MM.1S (cell line): ENCODE measurements at regions not wholly inside any gene's neighbourhood (a gene's known extent, or its start where the extent isn't known, plus 50 kb on each side); places are given as distances from the start of the nearest gene placed in this dataset.

Experiments
- EZH2 ChIP-seq: fragments of 300-600 bp; sonication (generic); optimal IDR thresholded peaks from 2 replicates; pipeline ENCODE3; 2017; ENCODE audit warnings: low read depth, mild to moderate bottlenecking, antibody characterized with exemption, low read length, mixed read lengths
- EZH2phosphoT487 ChIP-seq: fragments of 300-600 bp; sonication (generic); IDR thresholded peaks from 2 replicates; pipeline ENCODE4 v1.6.1; 2018; ENCODE audit warnings: antibody characterized with exemption, low read length
- TF ChIP-seq, protein P1 (sequence below): fragments of 300-600 bp; sonication (generic); IDR thresholded peaks from 2 replicates; pipeline ENCODE4 v1.5.1; 2016; ENCODE audit warnings: antibody characterized with exemption, low read length, mixed read lengths

DNA sequence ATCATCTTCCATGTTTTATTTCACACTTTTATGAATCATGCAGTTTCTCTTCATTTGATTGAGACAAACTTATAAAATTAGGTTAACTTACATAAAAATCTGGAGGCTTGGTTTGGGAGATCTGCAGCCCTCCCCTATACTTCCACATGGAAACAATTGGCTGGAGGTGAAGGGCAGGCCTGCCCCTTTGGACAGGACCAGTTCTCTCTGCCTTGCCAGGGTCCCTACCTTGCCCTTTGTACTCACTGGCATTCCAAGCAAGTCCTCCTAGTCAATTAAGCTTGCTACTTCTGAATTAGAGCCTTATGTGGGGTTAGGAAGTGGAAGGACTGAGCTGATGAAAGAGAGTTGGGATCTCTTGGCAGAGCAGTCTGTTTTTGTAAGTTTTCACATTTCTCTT, 257.3 kb downstream of the GAS1 start:
- TF ChIP-seq, protein P1, sequence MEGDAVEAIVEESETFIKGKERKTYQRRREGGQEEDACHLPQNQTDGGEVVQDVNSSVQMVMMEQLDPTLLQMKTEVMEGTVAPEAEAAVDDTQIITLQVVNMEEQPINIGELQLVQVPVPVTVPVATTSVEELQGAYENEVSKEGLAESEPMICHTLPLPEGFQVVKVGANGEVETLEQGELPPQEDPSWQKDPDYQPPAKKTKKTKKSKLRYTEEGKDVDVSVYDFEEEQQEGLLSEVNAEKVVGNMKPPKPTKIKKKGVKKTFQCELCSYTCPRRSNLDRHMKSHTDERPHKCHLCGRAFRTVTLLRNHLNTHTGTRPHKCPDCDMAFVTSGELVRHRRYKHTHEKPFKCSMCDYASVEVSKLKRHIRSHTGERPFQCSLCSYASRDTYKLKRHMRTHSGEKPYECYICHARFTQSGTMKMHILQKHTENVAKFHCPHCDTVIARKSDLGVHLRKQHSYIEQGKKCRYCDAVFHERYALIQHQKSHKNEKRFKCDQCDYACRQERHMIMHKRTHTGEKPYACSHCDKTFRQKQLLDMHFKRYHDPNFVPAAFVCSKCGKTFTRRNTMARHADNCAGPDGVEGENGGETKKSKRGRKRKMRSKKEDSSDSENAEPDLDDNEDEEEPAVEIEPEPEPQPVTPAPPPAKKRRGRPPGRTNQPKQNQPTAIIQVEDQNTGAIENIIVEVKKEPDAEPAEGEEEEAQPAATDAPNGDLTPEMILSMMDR, result no peak
- no peak for TF ChIP-seq EZH2
- no peak for TF ChIP-seq EZH2phosphoT487
